Stimulated activated CD8-positive, alpha-beta memory T cell treated with anti-CD3 and anti-CD28 coated beads, Interleukin-2, amount 100 ng/mL, for 1 hour (primary cell): ENCODE measurements at regions not wholly inside any gene's neighbourhood (a gene's known extent, or its start where the extent isn't known, plus 50 kb on each side); places are given as distances from the start of the nearest gene placed in this dataset.

Experiments
- DNase-seq, 2 donors: peaks; one replicate each; pipeline ENCODE4 v3.0.0-alpha.2; 2020; ENCODE audit warnings: low read depth in 2 of 2

- DNase-seq, result no peak
Observed at GRCh38 chr18:71899707-71900472, 644.3 kb downstream of the CBLN2 start.

- DNase-seq, result no peak
Observed at GRCh38 chr18:71899183-71899582, 645.0 kb downstream of the CBLN2 start.

GRCh38 chr18:71887509-71887908, 656.6 kb downstream of the CBLN2 start:
- no peak for DNase-seq

- no peak for DNase-seq
Observed at GRCh38 chr18:71878226-71878625, 665.9 kb downstream of the CBLN2 start.

- no peak for DNase-seq
Observed at GRCh38 chr18:71873695-71874094, 670.4 kb downstream of the CBLN2 start.

- no peak for DNase-seq
Observed at GRCh38 chr18:71865888-71866287, 678.3 kb downstream of the CBLN2 start.

GRCh38 chr18:71850602-71851001, 693.5 kb downstream of the CBLN2 start:
- no peak for DNase-seq

GRCh38 chr18:71849407-71849806, 694.7 kb downstream of the CBLN2 start:
- no peak for DNase-seq

- DNase-seq, result no peak
Observed at GRCh38 chr18:71846716-71847115, 697.4 kb downstream of the CBLN2 start.

GRCh38 chr18:71844814-71845213, 699.3 kb downstream of the CBLN2 start:
- no peak for DNase-seq

- DNase-seq, result no peak
Observed at GRCh38 chr18:71842666-71843065, 701.5 kb downstream of the CBLN2 start.

- DNase-seq, result no peak
Observed at GRCh38 chr18:71837547-71837946, 706.6 kb downstream of the CBLN2 start.

- no peak for DNase-seq
Observed at GRCh38 chr18:71832946-71833617, 711.1 kb downstream of the CBLN2 start.

- DNase-seq, result no peak
Observed at GRCh38 chr18:71831039-71831438, 713.1 kb downstream of the CBLN2 start.

GRCh38 chr18:71827301-71827700, 716.8 kb downstream of the CBLN2 start:
- DNase-seq, result no peak

GRCh38 chr18:71815305-71815704, 728.8 kb downstream of the CBLN2 start:
- DNase-seq, result no peak

GRCh38 chr18:71809711-71810110, 734.4 kb downstream of the CBLN2 start:
- DNase-seq, result no peak

GRCh38 chr18:71808616-71809015, 735.5 kb downstream of the CBLN2 start:
- no peak for DNase-seq

- DNase-seq, result no peak
Observed at GRCh38 chr18:71807586-71807985, 736.6 kb downstream of the CBLN2 start.

- DNase-seq, result no peak
Observed at GRCh38 chr18:71798986-71799673, 745.0 kb downstream of the CBLN2 start.

GRCh38 chr18:71797554-71797953, 746.6 kb downstream of the CBLN2 start:
- DNase-seq, result no peak

GRCh38 chr18:71784777-71785176, 759.4 kb downstream of the CBLN2 start:
- DNase-seq, result no peak

GRCh38 chr18:71760541-71760940, 783.6 kb downstream of the CBLN2 start:
- no peak for DNase-seq
